H1 (cell line): ENCODE measurements at regions not wholly inside any gene's neighbourhood (a gene's known extent, or its start where the extent isn't known, plus 50 kb on each side); places are given as distances from the start of the nearest gene placed in this dataset.

Experiments used
- CHD1 ChIP-seq: IDR thresholded peaks from 2 replicates; pipeline ENCODE4 v1.6.1; 2012; ENCODE audit warnings: low read depth, low read length, improper control_type of control experiment
- GTF2F1 ChIP-seq: IDR thresholded peaks from 2 replicates; pipeline ENCODE4 v1.6.1; 2012; ENCODE audit warnings: low read depth, low read length, improper control_type of control experiment, borderline replicate concordance
- HDAC6 ChIP-seq: IDR thresholded peaks from one replicate; pipeline ENCODE4 v1.7.1; 2012; ENCODE audit warnings: low read depth, mild to moderate bottlenecking, inconsistent platforms, low read length, moderate library complexity
- RBBP5 ChIP-seq: IDR thresholded peaks from 2 replicates; pipeline ENCODE4 v1.7.1; 2012; ENCODE audit warnings: low read depth, mild to moderate bottlenecking, inconsistent platforms, low read length, moderate library complexity, borderline replicate concordance
- SIX5 ChIP-seq: IDR thresholded peaks from 2 replicates; pipeline ENCODE4 v1.6.1; 2011; ENCODE audit warnings: mild to moderate bottlenecking, low read depth, low read length

- TF ChIP-seq CHD1 = no peak
- no peak for TF ChIP-seq HDAC6
- TF ChIP-seq SIX5 = no peak
- no peak for TF ChIP-seq GTF2F1
- TF ChIP-seq RBBP5 = no peak
Measured at GRCh38 chr3:137148406-137148805, 190.6 kb downstream of the IL20RB start (continued).
